GM21381 (cell line): ENCODE measurements at regions not wholly inside any gene's neighbourhood (a gene's known extent, or its start where the extent isn't known, plus 50 kb on each side); places are given as distances from the start of the nearest gene placed in this dataset.
"Not testable (repeated sequence)": the region's sequence is repeated elsewhere in the genome, so short reads cannot be mapped to it uniquely, and the experiment has no call there.

Experiments
- ATAC-seq: cut with Tn5 transposase; IDR thresholded peaks from one replicate; pipeline ENCODE4 v1.9.1; 2021; ENCODE audit warnings: mild to moderate bottlenecking, moderate library complexity; ENCODE audit not compliant: unreplicated experiment

GRCh38 chr10:23869548-23869947, 339.4 kb upstream of the KIAA1217 start:
- no peak for ATAC-seq

DNA sequence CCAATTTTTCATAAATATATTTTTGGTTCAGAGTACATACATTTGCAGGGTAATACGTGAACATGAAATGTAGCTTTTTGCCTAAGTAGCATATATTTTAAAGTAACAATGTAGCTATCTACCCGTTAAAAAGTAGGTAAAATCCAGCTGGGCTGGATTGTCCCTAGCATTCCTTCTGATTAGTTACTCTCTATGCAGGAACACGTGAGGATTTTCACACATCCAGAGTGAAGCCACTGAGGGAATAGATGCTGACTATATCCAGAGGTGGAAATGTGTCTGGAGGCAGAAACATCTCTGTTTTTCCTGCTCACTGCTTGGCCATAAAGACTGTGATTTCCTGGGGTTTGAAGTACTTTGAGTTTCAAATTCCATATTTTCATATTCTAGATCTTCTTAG, 338.9 kb upstream of the KIAA1217 start:
- no peak for ATAC-seq

DNA sequence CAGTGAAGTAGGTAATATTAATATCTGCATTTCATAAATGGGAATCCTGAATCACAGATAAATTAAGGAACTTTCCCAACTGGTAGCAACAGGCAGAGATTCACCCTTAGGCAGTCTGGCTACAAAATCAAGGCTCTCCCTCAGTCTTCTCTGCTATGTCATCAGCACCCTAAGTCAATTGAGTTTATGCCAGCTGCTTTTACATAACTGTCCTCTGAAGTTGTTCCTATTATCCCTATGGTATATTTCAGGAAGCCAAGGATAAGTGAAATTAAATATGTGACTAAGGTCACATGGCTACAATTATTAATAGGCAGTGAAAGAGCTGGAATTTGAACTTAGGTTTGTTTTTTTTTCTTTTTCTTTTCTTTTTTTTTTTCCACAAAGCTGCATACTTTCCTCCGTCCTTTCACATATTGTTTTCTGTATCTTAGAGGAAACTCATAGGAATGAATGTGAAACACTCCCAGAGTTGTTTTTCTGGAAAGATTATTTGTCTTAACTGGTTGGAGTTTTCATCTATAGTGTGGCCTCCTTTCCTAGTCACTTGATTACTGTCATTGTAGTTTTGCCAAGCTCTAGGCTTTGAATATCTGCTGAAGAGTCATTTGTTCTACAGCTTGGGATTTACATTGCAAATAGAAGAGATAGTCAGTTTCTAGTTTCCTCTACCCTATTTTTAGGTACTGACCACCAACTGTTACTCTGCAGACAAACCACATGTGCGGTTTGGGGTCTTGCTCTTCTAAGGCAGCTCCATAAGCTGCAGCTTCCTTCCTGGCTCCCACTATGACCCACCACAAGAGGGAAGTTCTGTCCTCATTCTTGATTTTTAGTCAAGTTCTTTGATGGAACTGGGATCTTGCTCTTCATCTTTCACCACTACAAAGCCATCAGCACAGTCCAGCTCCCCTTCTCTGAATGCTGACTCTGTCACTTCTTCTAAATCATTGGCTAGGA, 338.0 kb upstream of the KIAA1217 start:
- ATAC-seq: no peak

- no peak for ATAC-seq
These were observed 336.6 kb upstream of the KIAA1217 start for GRCh38 chr10:23872290-23872689.

DNA sequence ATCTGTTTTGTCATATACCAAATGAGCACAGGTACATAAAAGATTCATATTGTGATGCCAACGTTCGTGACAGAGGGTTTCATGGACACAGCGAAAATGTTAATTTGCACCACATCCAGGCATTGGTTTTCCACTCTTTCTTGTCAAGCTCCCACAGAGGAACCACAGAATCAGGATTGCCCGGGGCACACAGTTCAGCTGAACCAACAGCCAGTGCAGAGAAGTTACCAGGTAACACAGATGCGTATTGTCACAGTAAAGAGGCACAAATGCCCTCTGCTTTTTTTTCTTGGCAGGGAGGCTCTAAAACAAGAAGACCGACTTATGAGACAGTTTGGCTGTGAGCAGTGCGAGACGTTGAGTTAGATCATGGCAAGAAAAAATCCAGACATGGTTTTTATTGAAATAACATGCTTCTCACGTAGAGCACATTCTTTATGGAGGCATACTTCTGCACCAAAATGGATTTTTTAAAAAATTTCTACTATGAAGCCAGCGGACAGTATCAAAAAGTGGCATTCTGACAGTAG, 331.1 kb upstream of the KIAA1217 start:
- ATAC-seq: no peak

- no peak for ATAC-seq
These were observed 324.3 kb upstream of the KIAA1217 start for GRCh38 chr10:23884670-23885069.

- no peak for ATAC-seq
These were observed 323.1 kb upstream of the KIAA1217 start for GRCh38 chr10:23885853-23886252.

DNA sequence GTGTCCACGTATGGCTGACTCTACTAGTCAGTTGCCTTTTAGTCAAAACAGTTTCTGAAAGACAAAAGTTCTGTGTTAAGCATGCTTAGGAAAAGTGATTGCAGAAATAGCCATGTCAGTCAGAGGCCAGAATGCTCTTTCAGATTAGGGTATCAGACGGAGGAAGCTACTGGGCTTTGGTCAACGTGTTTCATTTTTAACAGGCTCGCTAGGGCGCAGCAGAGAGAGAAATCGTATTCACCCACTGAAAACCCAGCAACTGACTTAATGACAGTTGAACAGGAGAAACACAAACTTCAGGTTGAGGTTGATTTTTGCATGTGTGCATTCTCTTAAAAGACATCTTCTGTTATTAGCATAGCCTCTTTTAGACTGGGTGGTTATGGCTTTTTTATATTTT, 322.6 kb upstream of the KIAA1217 start:
- no peak for ATAC-seq

GRCh38 chr10:23891301-23891700, 317.6 kb upstream of the KIAA1217 start:
- no peak for ATAC-seq

DNA sequence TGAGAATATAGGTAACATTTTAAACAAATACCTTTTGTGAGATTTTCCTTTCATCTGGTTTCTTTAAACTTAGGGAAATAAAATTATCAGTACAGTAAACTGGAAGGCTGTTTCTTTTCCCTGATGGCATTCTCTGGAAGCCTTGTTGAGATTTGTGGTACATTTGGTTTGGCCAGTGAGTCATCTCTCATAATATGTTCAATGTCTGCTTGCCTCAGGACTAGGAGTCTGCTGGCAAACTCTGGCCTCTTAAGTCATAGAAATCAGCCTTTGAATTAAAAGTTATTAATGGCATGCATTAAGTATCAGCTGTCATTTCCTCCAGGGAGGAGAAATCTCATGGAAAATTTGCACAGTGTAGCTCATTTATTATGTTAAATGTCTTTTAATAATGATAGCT, 316.6 kb upstream of the KIAA1217 start:
- ATAC-seq: no peak

GRCh38 chr10:23897267-23897666, 311.7 kb upstream of the KIAA1217 start:
- no peak for ATAC-seq

DNA sequence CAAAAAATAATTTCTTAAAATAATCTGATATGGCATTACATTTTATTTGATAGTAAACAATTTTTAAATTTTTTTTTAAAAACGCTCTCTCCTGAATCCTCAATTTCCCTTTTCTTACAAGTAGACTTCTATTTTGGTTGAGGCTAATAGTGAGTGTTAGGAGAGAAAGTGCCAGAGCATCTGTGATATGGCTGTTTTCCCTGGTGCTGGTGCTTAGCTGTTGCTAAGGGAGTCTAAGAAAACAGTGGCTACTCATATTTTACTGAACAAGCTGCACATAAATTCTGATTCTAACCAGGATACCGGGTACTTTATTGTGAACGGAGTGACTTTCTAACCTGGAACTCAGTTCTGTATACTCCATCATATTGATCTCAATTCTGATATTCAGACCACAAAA, 311.1 kb upstream of the KIAA1217 start:
- no peak for ATAC-seq

GRCh38 chr10:23899166-23899565, 309.8 kb upstream of the KIAA1217 start:
- ATAC-seq: no peak

DNA sequence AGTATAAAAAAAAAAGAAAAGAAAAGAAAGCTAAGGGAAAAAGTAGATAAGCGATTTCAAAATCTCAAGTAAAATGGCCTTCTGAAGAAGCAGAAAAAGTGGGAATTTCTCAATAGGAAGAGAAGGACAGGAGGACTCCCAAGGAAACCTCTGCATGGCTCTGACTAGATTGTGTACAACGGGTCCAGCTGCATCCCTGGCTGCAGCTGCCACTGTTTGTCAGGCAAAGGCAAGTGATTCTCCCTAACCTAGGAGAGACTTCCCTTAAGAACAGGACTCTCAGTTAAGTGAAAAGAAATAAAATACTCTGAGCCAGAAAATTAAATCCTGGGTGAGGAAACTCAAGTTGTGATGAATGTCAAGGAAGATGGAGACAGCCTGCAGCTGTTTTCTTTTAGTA, 298.6 kb upstream of the KIAA1217 start:
- ATAC-seq: no peak

- no peak for ATAC-seq
These were observed 296.0 kb upstream of the KIAA1217 start for GRCh38 chr10:23912884-23913404.

- ATAC-seq: no peak
These were observed 294.3 kb upstream of the KIAA1217 start for GRCh38 chr10:23914641-23915040.

DNA sequence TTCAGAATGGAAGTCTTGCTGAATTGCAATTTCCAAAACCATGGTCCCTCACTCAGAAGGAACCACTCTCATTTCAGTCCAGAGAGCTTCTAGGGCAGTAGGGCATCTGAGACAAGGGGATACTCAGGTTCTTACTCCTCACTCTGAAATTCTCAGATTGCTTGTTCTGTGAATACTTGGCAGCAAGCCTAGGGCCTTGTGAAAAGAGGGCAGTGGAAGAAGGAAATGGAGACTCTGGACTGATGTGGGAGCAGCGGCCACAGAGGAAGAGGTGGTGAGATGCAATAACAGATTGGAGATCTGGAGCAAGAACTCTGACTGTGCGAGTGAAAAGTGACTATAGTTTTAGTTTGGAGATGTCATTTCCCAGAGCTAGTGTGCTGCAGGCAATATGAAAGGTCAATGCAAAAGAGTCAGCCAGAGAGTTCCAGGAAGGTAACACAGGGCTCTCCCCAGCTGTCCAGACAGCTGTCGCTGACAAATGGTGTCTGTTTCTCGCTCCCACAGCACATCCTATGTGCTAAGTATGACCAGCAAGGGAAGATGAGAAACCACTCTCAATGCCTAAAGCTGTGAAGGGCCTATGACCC, 291.6 kb upstream of the KIAA1217 start:
- no peak for ATAC-seq

DNA sequence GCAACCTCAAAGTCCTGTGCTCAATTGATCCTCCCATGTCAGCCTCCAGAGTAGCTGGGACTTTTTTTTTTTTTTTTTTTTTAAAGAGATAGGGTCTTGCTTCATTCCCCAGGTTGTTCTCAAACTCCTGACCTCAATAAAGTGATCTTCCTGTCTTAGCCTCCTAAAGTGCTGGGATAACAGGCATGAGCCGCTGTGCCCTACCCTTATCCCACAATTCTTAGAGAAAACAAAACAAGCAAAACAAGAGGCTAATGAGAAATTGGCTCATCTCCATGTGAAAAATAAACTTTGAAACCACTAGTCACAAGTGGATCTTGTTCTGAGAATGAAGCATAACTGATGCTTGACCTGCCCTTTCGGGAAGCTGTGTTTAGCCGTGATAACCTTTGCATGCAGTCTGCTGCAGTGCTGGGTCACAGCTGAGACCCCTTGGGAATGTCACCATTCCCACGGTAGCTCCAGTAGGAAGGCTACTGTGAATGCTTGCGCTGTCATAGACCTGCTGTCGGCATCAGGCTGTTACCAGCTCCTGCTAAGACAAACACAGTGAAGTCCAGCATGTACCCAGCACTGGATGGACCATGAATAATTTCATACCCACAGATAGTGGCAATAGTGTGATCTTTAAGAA, 290.7 kb upstream of the KIAA1217 start:
- ATAC-seq: no peak

GRCh38 chr10:23918839-23919238, 290.1 kb upstream of the KIAA1217 start:
- ATAC-seq: no peak

- no peak for ATAC-seq
These were observed 281.2 kb upstream of the KIAA1217 start for GRCh38 chr10:23927576-23928325.

- not testable (repeated sequence) for ATAC-seq
These were observed 274.9 kb upstream of the KIAA1217 start for GRCh38 chr10:23934023-23934422.
